ENCODE measurements at regions not wholly inside any gene's neighbourhood (a gene's known extent, or its start where the extent isn't known, plus 50 kb on each side); places are given as distances from the start of the nearest gene placed in this dataset.
A peak's percentile ranks its signal among the peaks of the same experiment; 100 is the strongest.

DNA sequence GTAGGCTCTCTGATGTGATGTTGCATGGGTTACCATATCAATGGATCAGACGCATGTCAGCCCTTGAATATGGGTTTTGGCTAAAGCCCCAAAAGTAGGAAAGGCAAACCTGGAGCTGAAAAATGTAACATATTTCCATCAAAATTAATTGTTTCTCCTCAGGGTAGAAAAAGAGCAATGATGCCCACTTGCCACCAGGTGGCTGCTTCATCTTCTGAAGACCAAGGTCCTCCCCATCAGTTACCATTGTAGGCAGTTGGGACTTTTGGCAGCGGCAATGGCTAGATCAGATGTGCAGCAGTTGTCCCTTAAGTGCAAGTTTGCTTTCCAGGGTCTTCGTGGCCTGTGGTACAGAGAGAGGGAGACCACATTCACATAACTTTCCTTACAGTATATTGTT is 118.2 kb downstream of the NAF1 start:
- Mint-ChIP-seq H3K9me3 (ENCODE audit: unreplicated experiment) (no peaks in the 10 kb centered on the region), H3K4me3 (ENCODE audit: unreplicated experiment) (no peak overlapping the region), H3K27me3 (ENCODE audit: unreplicated experiment) (peaks cover 30% of the 10 kb centered on the region), H3K4me1 (ENCODE audit: unreplicated experiment) (no peaks in the 10 kb centered on the region), H3K36me3 (ENCODE audit: unreplicated experiment) (no peaks in the 10 kb centered on the region), H3K27ac (ENCODE audit: unreplicated experiment) (no peak overlapping the region)
- TF ChIP-seq, protein P1, sequence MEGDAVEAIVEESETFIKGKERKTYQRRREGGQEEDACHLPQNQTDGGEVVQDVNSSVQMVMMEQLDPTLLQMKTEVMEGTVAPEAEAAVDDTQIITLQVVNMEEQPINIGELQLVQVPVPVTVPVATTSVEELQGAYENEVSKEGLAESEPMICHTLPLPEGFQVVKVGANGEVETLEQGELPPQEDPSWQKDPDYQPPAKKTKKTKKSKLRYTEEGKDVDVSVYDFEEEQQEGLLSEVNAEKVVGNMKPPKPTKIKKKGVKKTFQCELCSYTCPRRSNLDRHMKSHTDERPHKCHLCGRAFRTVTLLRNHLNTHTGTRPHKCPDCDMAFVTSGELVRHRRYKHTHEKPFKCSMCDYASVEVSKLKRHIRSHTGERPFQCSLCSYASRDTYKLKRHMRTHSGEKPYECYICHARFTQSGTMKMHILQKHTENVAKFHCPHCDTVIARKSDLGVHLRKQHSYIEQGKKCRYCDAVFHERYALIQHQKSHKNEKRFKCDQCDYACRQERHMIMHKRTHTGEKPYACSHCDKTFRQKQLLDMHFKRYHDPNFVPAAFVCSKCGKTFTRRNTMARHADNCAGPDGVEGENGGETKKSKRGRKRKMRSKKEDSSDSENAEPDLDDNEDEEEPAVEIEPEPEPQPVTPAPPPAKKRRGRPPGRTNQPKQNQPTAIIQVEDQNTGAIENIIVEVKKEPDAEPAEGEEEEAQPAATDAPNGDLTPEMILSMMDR (IDR thresholded peaks at IDR 0.05) = peak; percentile 51
- no peak for DNase-seq (ENCODE audit: extremely low spot score, unreplicated experiment)

DNA sequence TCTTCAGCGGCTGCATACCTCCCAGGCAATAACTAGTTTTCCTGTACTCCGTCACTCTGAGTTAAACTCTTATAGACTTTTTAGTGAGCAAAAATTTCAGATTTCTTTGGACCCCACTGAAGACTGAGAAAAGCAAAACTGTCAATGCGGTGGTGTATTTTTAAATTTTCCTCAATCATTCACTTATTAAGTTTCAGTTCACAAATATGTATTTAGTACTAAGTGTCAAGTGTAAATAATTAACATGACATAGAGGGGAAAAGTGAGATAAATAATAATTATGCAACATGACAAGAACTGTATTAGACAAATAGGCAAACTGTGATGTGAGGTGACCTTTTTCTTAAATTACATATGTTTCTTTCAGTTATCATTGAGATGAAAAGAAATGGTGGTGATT is 124.4 kb downstream of the NAF1 start:
- no peak for DNase-seq (ENCODE audit: extremely low spot score, unreplicated experiment)
- H3K4me3 Mint-ChIP-seq (ENCODE audit: unreplicated experiment) = no peak overlapping the region
- H3K9me3 Mint-ChIP-seq (ENCODE audit: unreplicated experiment) = peaks cover 4% of the 10 kb centered on the region
- no peaks in the 10 kb centered on the region for H3K36me3 Mint-ChIP-seq (ENCODE audit: unreplicated experiment)
- H3K27me3 Mint-ChIP-seq (ENCODE audit: unreplicated experiment) = peaks cover 47% of the 10 kb centered on the region
- no peak overlapping the region for H3K27ac Mint-ChIP-seq (ENCODE audit: unreplicated experiment)
- TF ChIP-seq, protein P1 (IDR thresholded peaks at IDR 0.05) = no peak
- H3K4me1 Mint-ChIP-seq (ENCODE audit: unreplicated experiment) = no peaks in the 10 kb centered on the region

DNA sequence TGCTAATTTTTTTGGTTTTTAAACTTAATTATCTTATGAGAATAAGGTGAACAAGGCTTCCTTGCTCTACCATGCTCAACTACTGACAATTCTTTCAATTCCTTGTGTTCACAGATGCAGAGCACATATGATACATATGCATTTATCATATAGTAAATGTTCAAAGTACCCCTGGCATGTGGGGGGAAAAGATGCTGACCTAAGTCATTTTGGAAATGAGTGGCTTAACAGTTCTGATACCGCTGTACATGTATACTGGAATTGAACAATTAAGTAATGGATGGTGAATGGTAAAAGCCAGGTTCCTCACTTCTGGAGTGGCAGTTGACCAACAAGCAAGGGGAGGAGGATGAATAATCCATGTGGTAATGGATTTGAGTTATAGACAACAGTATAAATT is 149.6 kb downstream of the NAF1 start:
- TF ChIP-seq, protein P1 (IDR thresholded peaks at IDR 0.05) = no peak
- Mint-ChIP-seq H3K4me3 (ENCODE audit: unreplicated experiment) (no peak overlapping the region), H3K27ac (ENCODE audit: unreplicated experiment) (no peak overlapping the region), H3K36me3 (ENCODE audit: unreplicated experiment) (no peaks in the 10 kb centered on the region), H3K4me1 (ENCODE audit: unreplicated experiment) (no peaks in the 10 kb centered on the region), H3K27me3 (ENCODE audit: unreplicated experiment) (peaks cover under 1% of the 10 kb centered on the region), H3K9me3 (ENCODE audit: unreplicated experiment) (no peaks in the 10 kb centered on the region)
- no peak for DNase-seq (ENCODE audit: extremely low spot score, unreplicated experiment)

DNA sequence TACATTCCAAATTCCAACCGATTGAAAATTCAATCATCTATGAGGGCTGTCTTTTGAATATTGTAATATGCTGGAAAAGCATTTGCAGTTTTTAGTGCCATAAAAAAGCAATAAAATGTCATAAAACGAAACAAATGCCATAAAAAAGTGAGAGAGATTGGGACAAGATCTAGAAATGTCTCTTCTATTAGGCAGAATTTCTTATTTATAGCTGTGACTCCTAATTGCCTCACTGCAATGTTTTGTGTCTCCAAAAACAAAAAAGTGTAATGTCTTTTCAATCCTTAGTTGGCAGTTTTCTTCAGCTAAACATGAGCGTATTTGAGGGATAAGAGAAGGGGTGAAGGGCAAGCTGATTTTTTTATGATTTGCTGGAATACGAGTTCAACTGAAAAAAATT is 153.9 kb downstream of the NAF1 start:
- peaks cover 3% of the 10 kb centered on the region for H3K27me3 Mint-ChIP-seq (ENCODE audit: unreplicated experiment)
- no peak overlapping the region for H3K27ac Mint-ChIP-seq (ENCODE audit: unreplicated experiment)
- TF ChIP-seq, protein P1 (IDR thresholded peaks at IDR 0.05) = no peak
- H3K9me3 Mint-ChIP-seq (ENCODE audit: unreplicated experiment) = no peaks in the 10 kb centered on the region
- H3K36me3 Mint-ChIP-seq (ENCODE audit: unreplicated experiment) = no peaks in the 10 kb centered on the region
- DNase-seq (ENCODE audit: extremely low spot score, unreplicated experiment) = no peak
- no peaks in the 10 kb centered on the region for H3K4me1 Mint-ChIP-seq (ENCODE audit: unreplicated experiment)
- H3K4me3 Mint-ChIP-seq (ENCODE audit: unreplicated experiment) = no peak overlapping the region

DNA sequence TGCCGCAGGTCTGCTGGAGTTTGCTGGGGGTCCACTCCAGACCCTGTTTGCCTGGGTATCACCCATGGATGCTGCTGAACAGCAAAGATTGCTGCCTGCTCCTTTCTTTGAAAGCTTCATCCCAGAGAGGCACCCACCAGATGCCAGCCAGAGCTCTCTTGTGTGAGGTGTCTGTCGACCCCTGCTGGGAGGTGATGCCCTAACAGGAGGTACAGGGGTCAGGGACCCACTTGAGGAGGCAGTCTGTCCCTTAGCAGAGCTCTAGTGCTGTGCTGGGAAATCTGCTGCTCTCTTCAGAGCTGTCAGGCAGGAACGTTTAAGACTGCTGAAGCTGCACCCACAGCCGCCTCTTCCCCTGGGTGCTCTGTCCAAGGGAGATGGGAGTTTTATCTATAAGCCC is 162.7 kb downstream of the NAF1 start:
- no peak for DNase-seq (ENCODE audit: extremely low spot score, unreplicated experiment)
- Mint-ChIP-seq H3K4me1 (ENCODE audit: unreplicated experiment) (no peaks in the 10 kb centered on the region), H3K4me3 (ENCODE audit: unreplicated experiment) (no peak overlapping the region), H3K36me3 (ENCODE audit: unreplicated experiment) (no peaks in the 10 kb centered on the region), H3K9me3 (ENCODE audit: unreplicated experiment) (peaks cover 14% of the 10 kb centered on the region), H3K27ac (ENCODE audit: unreplicated experiment) (no peak overlapping the region), H3K27me3 (ENCODE audit: unreplicated experiment) (no peaks in the 10 kb centered on the region)
- TF ChIP-seq, protein P1 (IDR thresholded peaks at IDR 0.05) = no peak

Data from osteocyte (in vitro differentiated cells).